Ovary (tissue), 7 donors: ENCODE measurements at regions not wholly inside any gene's neighbourhood (a gene's known extent, or its start where the extent isn't known, plus 50 kb on each side); places are given as distances from the start of the nearest gene placed in this dataset.

Experiments used
- DNase-seq, 5 donors: peaks; one replicate each; pipeline ENCODE4 v3.0.0-alpha.2; 2019 to 2020
- H3K27ac ChIP-seq, 2 donors: fragments of 200-600 bp; one replicate each; pipeline versions ENCODE4 v1.5.1 to v1.8.0; 2019 to 2022
- H3K27me3 ChIP-seq: fragments of 200-600 bp; one replicate; pipeline ENCODE4 v1.8.0; 2022
- H3K36me3 ChIP-seq: fragments of 200-600 bp; sonication (generic); one replicate; pipeline ENCODE4 v1.5.1; 2019
- H3K4me1 ChIP-seq: one replicate; pipeline ENCODE4 v1.8.1; 2013; ENCODE audit warnings: mild to moderate bottlenecking, moderate library complexity; ENCODE audit not compliant: insufficient read depth
- H3K4me3 ChIP-seq: fragments of 200-600 bp; sonication (generic); one replicate; pipeline ENCODE4 v1.5.1; 2017
- H3K9me3 ChIP-seq, 2 donors: fragments of 200-600 bp in 1 of 2; sonication (generic) in 1 of 2; one replicate each; pipeline versions ENCODE4 v1.5.1 to v1.8.1; 2013 to 2019; ENCODE audit warnings: mild to moderate bottlenecking in 1 of 2, moderate library complexity in 1 of 2
- EP300 ChIP-seq: sonication (generic); formaldehyde crosslinking; IDR thresholded peaks from one replicate; pipeline ENCODE4 v1.6.1; 2017; ENCODE audit warnings: antibody characterized with exemption
- POLR2A ChIP-seq: fragments of 450-650 bp; IDR thresholded peaks from one replicate; pipeline ENCODE4 v1.6.1; 2017; ENCODE audit warnings: antibody characterized with exemption, mild to moderate bottlenecking, moderate library complexity
- WGBS, 3 donors: extraction: QIAGEN DNeasy Blood & Tissue Kit in 1 of 3; methylation state at CpG; one replicate each; pipeline versions ENCODE4 v1.1.5 to v1.1.7; 2013 to 2017; 5-methylcytosine and 5-hydroxymethylcytosine counted together
- intact Hi-C, 4 donors: fragments of 100-400 bp; cut with DNase I; formaldehyde crosslinking; loops; one replicate each; pipeline versions ENCODE4 v1.11.0 to v1.15.1; 2022 to 2023
- TF ChIP-seq, protein P1 (sequence below), 3 donors: fragments of 450-650 bp in 2 of 3; fragments of 200-600 bp in 1 of 3; IDR thresholded peaks; one replicate each; pipeline versions ENCODE4 v1.5.1 to v1.8.0; 2016 to 2022; ENCODE audit warnings: antibody characterized with exemption in 3 of 3, mild to moderate bottlenecking in 1 of 3
- donor health status: DM: no; HTN: no; CAD: no; lungs with moderate emphysema.
- donor health status: DM: no; HTN: no; CAD: no.
- donor health status: Bipolar disorder and iron deficiency.
- donor health status: DM: no; HTN: no; CAD: no.
- donor health status: DM: yes; HTN: yes; CAD: no.

DNA sequence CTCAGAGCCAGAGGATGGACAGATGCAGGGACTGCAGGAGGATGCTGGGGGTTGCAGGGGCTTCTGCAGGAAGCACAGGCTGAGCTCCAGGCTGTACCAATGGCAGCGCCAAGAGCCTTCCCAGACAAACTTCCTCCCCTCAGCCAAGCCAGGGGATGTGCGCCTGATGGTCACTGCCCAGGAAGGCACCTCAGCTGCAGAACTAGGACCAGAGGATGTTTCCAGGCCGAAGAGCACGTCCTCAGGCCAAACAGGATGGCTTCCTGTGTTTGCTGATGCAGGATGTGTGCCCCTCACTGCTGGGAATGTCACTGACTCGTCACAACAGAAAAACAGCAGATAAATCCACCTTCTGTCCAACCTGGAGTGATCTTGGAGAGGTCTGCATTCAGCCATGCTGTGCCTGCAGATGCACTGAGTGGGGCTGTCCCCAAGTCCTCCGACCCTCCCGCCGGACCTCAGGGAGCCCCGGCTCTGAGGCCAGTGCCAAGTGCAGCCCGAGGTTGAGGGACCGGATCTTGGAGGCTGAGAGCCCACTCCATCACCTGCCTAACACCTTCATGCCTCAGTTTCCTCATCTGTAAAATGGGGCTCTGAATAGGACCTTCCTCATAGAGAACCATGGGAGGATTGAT lies 152.5 kb upstream of the CHST15 start:
- peak in 1 of 5 donors; percentile 12 for DNase-seq
- Histone ChIP-seq H3K27ac (no peak overlapping the region), H3K27me3 (no peaks in the 10 kb centered on the region), H3K9me3 (no peaks in the 10 kb centered on the region), H3K4me1 (no peaks in the 10 kb centered on the region), H3K36me3 (no peaks in the 10 kb centered on the region), H3K4me3 (no peak overlapping the region)
- TF ChIP-seq EP300 (no peak), POLR2A (no peak)
- TF ChIP-seq, protein P1, sequence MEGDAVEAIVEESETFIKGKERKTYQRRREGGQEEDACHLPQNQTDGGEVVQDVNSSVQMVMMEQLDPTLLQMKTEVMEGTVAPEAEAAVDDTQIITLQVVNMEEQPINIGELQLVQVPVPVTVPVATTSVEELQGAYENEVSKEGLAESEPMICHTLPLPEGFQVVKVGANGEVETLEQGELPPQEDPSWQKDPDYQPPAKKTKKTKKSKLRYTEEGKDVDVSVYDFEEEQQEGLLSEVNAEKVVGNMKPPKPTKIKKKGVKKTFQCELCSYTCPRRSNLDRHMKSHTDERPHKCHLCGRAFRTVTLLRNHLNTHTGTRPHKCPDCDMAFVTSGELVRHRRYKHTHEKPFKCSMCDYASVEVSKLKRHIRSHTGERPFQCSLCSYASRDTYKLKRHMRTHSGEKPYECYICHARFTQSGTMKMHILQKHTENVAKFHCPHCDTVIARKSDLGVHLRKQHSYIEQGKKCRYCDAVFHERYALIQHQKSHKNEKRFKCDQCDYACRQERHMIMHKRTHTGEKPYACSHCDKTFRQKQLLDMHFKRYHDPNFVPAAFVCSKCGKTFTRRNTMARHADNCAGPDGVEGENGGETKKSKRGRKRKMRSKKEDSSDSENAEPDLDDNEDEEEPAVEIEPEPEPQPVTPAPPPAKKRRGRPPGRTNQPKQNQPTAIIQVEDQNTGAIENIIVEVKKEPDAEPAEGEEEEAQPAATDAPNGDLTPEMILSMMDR (IDR thresholded peaks at IDR 0.05) = no peak
- WGBS, 3 donors = 87 to 91% (median 88%) methylated on average over 10 to 11 of the region's 11 CpGs
- intact Hi-C loops = no loop called here

DNA sequence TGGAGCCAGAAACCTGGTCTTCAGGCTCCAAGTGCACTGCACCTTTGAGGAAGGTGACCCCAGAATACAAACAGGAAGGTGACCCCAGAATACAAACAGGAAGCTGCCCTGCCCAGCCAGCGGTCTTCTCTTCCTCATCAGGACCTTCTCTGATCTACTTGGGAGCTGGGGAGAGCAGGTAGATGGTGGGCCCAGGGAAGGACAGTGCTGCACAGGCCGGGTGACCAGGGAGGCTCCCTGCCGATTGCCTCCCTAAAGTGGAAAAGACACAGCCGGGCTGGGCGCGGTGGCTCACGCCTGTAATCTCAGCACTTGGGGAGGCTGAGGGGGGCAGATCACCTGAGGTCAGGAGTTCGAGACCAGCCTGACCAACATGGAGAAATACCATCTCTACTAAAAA lies 151.8 kb upstream of the CHST15 start:
- whole genome bisulfite sequencing, 3 donors = 92 to 95% (median 93%) methylated on average over 8 of the region's 8 CpGs
- Histone ChIP-seq H3K27ac (no peak overlapping the region), H3K9me3 (no peaks in the 10 kb centered on the region), H3K4me1 (no peaks in the 10 kb centered on the region), H3K4me3 (no peak overlapping the region), H3K36me3 (no peaks in the 10 kb centered on the region), H3K27me3 (no peaks in the 10 kb centered on the region)
- peak in 1 of 5 donors; percentile 17 for DNase-seq
- intact Hi-C loops = no loop called here
- TF ChIP-seq POLR2A (no peak), EP300 (no peak)
- TF ChIP-seq, protein P1 (IDR thresholded peaks at IDR 0.05) = no peak

GRCh38 chr10:124244256-124244877 lies 151.0 kb upstream of the CHST15 start:
- Histone ChIP-seq H3K9me3 (no peaks in the 10 kb centered on the region), H3K27me3 (no peaks in the 10 kb centered on the region), H3K27ac (no peak overlapping the region), H3K4me3 (no peak overlapping the region), H3K36me3 (no peaks in the 10 kb centered on the region), H3K4me1 (no peaks in the 10 kb centered on the region)
- intact Hi-C loops = no loop called here
- TF ChIP-seq, protein P1 (IDR thresholded peaks at IDR 0.05) = no peak
- TF ChIP-seq POLR2A (no peak), EP300 (no peak)
- peak in 1 of 5 donors; percentile 21 for DNase-seq
- WGBS, 3 donors = 91 to 95% (median 92%) methylated on average over 20 of the region's 20 CpGs

DNA sequence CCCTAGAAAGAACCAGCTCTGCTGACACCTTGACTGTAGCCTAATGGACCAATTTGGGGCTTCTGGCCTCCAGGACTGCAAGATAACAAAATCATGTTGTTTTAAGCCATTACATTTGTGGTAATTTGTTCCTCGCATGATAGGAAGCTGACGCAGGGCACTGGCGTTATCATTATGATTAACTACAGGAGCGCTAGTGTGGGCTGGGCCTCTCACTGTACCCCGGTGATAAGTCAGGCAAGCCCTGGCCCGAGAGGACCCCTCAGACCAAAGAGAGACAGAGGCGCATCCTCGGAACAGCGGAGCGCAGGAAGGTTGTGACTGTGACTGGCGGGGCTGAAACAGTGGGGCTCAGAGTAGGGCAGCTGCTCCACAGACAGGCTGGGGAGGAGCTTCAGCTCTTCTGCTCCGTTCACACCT lies 150.3 kb upstream of the CHST15 start:
- TF ChIP-seq EP300 (no peak), POLR2A (no peak)
- H3K27me3 ChIP-seq = no peaks in the 10 kb centered on the region

DNA sequence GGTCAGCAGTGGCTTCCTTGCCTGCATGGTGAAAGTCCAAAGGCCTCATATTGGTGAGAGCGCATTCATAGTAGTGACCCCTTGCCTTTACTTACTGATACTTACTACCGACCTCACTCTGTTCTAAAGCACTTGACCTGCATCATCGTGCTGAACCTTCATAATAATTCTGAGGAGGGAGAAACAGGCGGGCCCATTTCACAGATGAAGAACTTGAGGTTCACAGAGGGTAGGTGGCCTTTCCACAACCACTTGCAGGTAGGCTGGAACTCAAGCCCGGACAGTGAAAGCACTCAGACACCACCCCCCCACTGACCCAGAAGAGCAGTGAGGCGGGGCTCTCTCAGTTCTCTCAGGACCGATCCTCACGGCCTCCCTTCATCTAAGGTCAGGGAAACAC lies 149.4 kb upstream of the CHST15 start:
- TF ChIP-seq EP300 (no peak), POLR2A (no peak)
- TF ChIP-seq, protein P1 (IDR thresholded peaks at IDR 0.05) = no peak
- WGBS, 3 donors = 84 to 90% (median 88%) methylated on average over 8 of the region's 8 CpGs
- Histone ChIP-seq H3K4me1 (no peaks in the 10 kb centered on the region), H3K4me3 (no peak overlapping the region), H3K27me3 (no peaks in the 10 kb centered on the region), H3K36me3 (no peaks in the 10 kb centered on the region), H3K9me3 (no peaks in the 10 kb centered on the region), H3K27ac (no peak overlapping the region)
- intact Hi-C loops = no loop called here
- no peak for DNase-seq

More for the DNA sequence above, 150.3 kb upstream of the CHST15 start:
- H3K9me3 ChIP-seq = no peaks in the 10 kb centered on the region
- intact Hi-C loops = no loop called here
- no peak for DNase-seq
- H3K4me3 ChIP-seq = no peak overlapping the region
- H3K4me1 ChIP-seq = no peaks in the 10 kb centered on the region
- H3K27ac ChIP-seq = no peak overlapping the region
- no peaks in the 10 kb centered on the region for H3K36me3 ChIP-seq
- 63 to 77% (median 75%) methylated on average over 9 to 12 of the region's 12 CpGs for WGBS, 3 donors
